ENCODE measurements at regions not wholly inside any gene's neighbourhood (a gene's known extent, or its start where the extent isn't known, plus 50 kb on each side); places are given as distances from the start of the nearest gene placed in this dataset.

- no peaks in the 10 kb centered on the region for H3K27me3 ChIP-seq (ENCODE audit: insufficient read depth, low read length)
- WGBS = 24% methylated on average over 27 of the region's 27 CpGs
- H3K4me1 ChIP-seq (ENCODE audit: insufficient read depth, low read length) = peaks cover 25% of the 10 kb centered on the region
- H3K9ac ChIP-seq (ENCODE audit: low read depth, low read length) = no peak overlapping the region
- H3K27ac ChIP-seq (ENCODE audit: low read depth, low read length) = no peak overlapping the region
- no peaks in the 10 kb centered on the region for H3K36me3 ChIP-seq (ENCODE audit: insufficient read depth, low read length)
- H3K4me3 ChIP-seq (ENCODE audit: low read length) = no peak overlapping the region
- H3K9me3 ChIP-seq (ENCODE audit: insufficient read depth, low read depth, low read length) = no peaks in the 10 kb centered on the region
Measured at GRCh38 chr13:99436686-99437416, 64.4 kb upstream of the TM9SF2 start.

- H3K27ac ChIP-seq (ENCODE audit: low read depth, low read length) = no peak overlapping the region
- no peak overlapping the region for H3K4me3 ChIP-seq (ENCODE audit: low read length)
- H3K36me3 ChIP-seq (ENCODE audit: insufficient read depth, low read length) = no peaks in the 10 kb centered on the region
- H3K4me1 ChIP-seq (ENCODE audit: insufficient read depth, low read length) = peaks cover 15% of the 10 kb centered on the region
- no peaks in the 10 kb centered on the region for H3K9me3 ChIP-seq (ENCODE audit: insufficient read depth, low read depth, low read length)
- H3K27me3 ChIP-seq (ENCODE audit: insufficient read depth, low read length) = no peaks in the 10 kb centered on the region
- 89% methylated on average over 7 of the region's 7 CpGs for WGBS
- no peak overlapping the region for H3K9ac ChIP-seq (ENCODE audit: low read depth, low read length)
Measured at GRCh38 chr13:99439048-99439447, 62.2 kb upstream of the TM9SF2 start.

- Histone ChIP-seq H3K27ac (ENCODE audit: low read depth, low read length) (peak overlapping the region; percentile 69; the same call in 1 of the 2 replicates), H3K4me1 (ENCODE audit: insufficient read depth, low read length) (peaks cover 15% of the 10 kb centered on the region), H3K9me3 (ENCODE audit: insufficient read depth, low read depth, low read length) (no peaks in the 10 kb centered on the region), H3K27me3 (ENCODE audit: insufficient read depth, low read length) (no peaks in the 10 kb centered on the region), H3K4me3 (ENCODE audit: low read length) (no peak overlapping the region), H3K9ac (ENCODE audit: low read depth, low read length) (no peak overlapping the region; the same call in 1 of the 2 replicates), H3K36me3 (ENCODE audit: insufficient read depth, low read length) (no peaks in the 10 kb centered on the region)
- 85% methylated on average over 11 of the region's 11 CpGs for WGBS
Measured at GRCh38 chr13:99439850-99440604, 61.2 kb upstream of the TM9SF2 start.

- no peaks in the 10 kb centered on the region for H3K36me3 ChIP-seq (ENCODE audit: insufficient read depth, low read length)
- no peak overlapping the region for H3K9ac ChIP-seq (ENCODE audit: low read depth, low read length)
- H3K4me3 ChIP-seq (ENCODE audit: low read length) = no peak overlapping the region
- H3K9me3 ChIP-seq (ENCODE audit: insufficient read depth, low read depth, low read length) = no peaks in the 10 kb centered on the region
- no peaks in the 10 kb centered on the region for H3K27me3 ChIP-seq (ENCODE audit: insufficient read depth, low read length)
- no peak overlapping the region for H3K27ac ChIP-seq (ENCODE audit: low read depth, low read length)
- WGBS = 69% methylated on average over 5 of the region's 7 CpGs
- H3K4me1 ChIP-seq (ENCODE audit: insufficient read depth, low read length) = peaks cover 15% of the 10 kb centered on the region
Measured at GRCh38 chr13:99442273-99442895, 58.9 kb upstream of the TM9SF2 start.

- Histone ChIP-seq H3K27ac (ENCODE audit: low read depth, low read length) (no peak overlapping the region), H3K27me3 (ENCODE audit: insufficient read depth, low read length) (no peaks in the 10 kb centered on the region), H3K4me1 (ENCODE audit: insufficient read depth, low read length) (no peaks in the 10 kb centered on the region), H3K4me3 (ENCODE audit: low read length) (no peak overlapping the region), H3K9ac (ENCODE audit: low read depth, low read length) (no peak overlapping the region), H3K36me3 (ENCODE audit: insufficient read depth, low read length) (no peaks in the 10 kb centered on the region), H3K9me3 (ENCODE audit: insufficient read depth, low read depth, low read length) (no peaks in the 10 kb centered on the region)
- WGBS = 78% methylated on average over 8 of the region's 9 CpGs
Measured at GRCh38 chr13:99446242-99446641, 55.0 kb upstream of the TM9SF2 start.

- no peaks in the 10 kb centered on the region for H3K9me3 ChIP-seq (ENCODE audit: insufficient read depth, low read depth, low read length)
- no peaks in the 10 kb centered on the region for H3K36me3 ChIP-seq (ENCODE audit: insufficient read depth, low read length)
- H3K4me1 ChIP-seq (ENCODE audit: insufficient read depth, low read length) = no peaks in the 10 kb centered on the region
- H3K27me3 ChIP-seq (ENCODE audit: insufficient read depth, low read length) = no peaks in the 10 kb centered on the region
- H3K27ac ChIP-seq (ENCODE audit: low read depth, low read length) = no peak overlapping the region
- 96% methylated on average over 3 of the region's 5 CpGs for WGBS
- no peak overlapping the region for H3K9ac ChIP-seq (ENCODE audit: low read depth, low read length)
- no peak overlapping the region for H3K4me3 ChIP-seq (ENCODE audit: low read length)
Measured at GRCh38 chr13:99448546-99448945, 52.7 kb upstream of the TM9SF2 start.

GRCh38 chr13:99450416-99450815 lies 50.9 kb upstream of the TM9SF2 start:
- H3K4me3 ChIP-seq (ENCODE audit: low read length) = no peak overlapping the region
- no peak overlapping the region for H3K9ac ChIP-seq (ENCODE audit: low read depth, low read length)
- no peaks in the 10 kb centered on the region for H3K4me1 ChIP-seq (ENCODE audit: insufficient read depth, low read length)
- H3K27me3 ChIP-seq (ENCODE audit: insufficient read depth, low read length) = no peaks in the 10 kb centered on the region
- H3K27ac ChIP-seq (ENCODE audit: low read depth, low read length) = no peak overlapping the region
- H3K9me3 ChIP-seq (ENCODE audit: insufficient read depth, low read depth, low read length) = 0 out of 2 replicates have a peak, but pooled peaks cover 4% of the 10 kb centered on the region
- no peaks in the 10 kb centered on the region for H3K36me3 ChIP-seq (ENCODE audit: insufficient read depth, low read length)
